K562 (cell line): ENCODE measurements at regions not wholly inside any gene's neighbourhood (a gene's known extent, or its start where the extent isn't known, plus 50 kb on each side); places are given as distances from the start of the nearest gene placed in this dataset.

Source experiments
- ATAC-seq: fragments of 200-7000 bp; cut with Tn5 transposase; 3 replicates; pipeline ENCODE4 v1.9.1; 2020; ENCODE audit warnings: moderate library complexity
- BruUV-seq: library from RNA; stranded (reverse); fragments of 400-500 nt; replicated peaks from 2 replicates; lab custom pipeline; 2021; lab: Mats Ljungman, UMichigan
- CTCF ChIA-PET: fragments of 300-600 bp; formaldehyde crosslinking; extraction: SDS; loops from one replicate; lab custom pipeline; 2021; ENCODE audit warnings: low intra/inter-chr PET ratio; lab: Yijun Ruan, JAX
- POLR2A ChIA-PET: fragments of 300-600, 350-650 bp; sonication (Branson Sonifier 250); formaldehyde crosslinking; extraction: SDS; loops from one replicate; lab custom pipeline; 2021; ENCODE audit warnings: antibody characterized with exemption, inconsistent platforms; lab: Yijun Ruan, JAX
- DNase-seq, 4 experiments: peaks; one replicate each; pipeline versions ENCODE4 v3.0.0 to v3.0.0-alpha.2; 2011 to 2018; ENCODE audit warnings: low spot score in 3 of 4, mixed read lengths in 3 of 4; ENCODE audit errors: extremely low read depth in 1 of 4
- FAIRE-seq: peaks from 2 replicates; lab custom pipeline; 2011; peaks lifted over from hg19 to GRCh38; lab: Jason Lieb, UNC
- H2AFZ ChIP-seq: 2 replicates; pipeline ENCODE4 v1.6.0; 2011; ENCODE audit warnings: low read depth, low read length, control low read depth, inconsistent platforms
- H3K27ac ChIP-seq: fragments of 200-600 bp; 3 replicates; pipeline ENCODE4 v1.8.0; 2011; ENCODE audit warnings: low read depth, mild to moderate bottlenecking, control low read depth, inconsistent platforms, low read length, moderate library complexity, mixed read lengths; ENCODE audit errors: extremely low read depth
- H3K27me3 ChIP-seq, 2 experiments: fragments of 300-600 bp in 1 of 2; 2 replicates in 1 of 2; 3 replicates in 1 of 2; pipeline versions ENCODE4 v1.6.0 to v1.8.0; 2011; ENCODE audit warnings: inconsistent platforms in 2 of 2, low read length in 2 of 2, mild to moderate bottlenecking in 1 of 2, mixed read lengths in 1 of 2, moderate library complexity in 1 of 2; ENCODE audit not compliant: control insufficient read depth in 2 of 2, insufficient read depth in 2 of 2
- H3K36me3 ChIP-seq: fragments of 300-600 bp; 3 replicates; pipeline ENCODE4 v1.8.0; 2011; ENCODE audit warnings: mild to moderate bottlenecking, low read length, inconsistent platforms; ENCODE audit not compliant: control insufficient read depth, insufficient read depth
- H3K4me1 ChIP-seq, 2 experiments: fragments of 200-600 bp in 1 of 2; replicated peaks in 1 of 2; 2 replicates in 1 of 2; 3 replicates in 1 of 2; pipeline versions ENCODE4 v1.5.1 to v1.8.0; 2011; ENCODE audit warnings: inconsistent platforms in 2 of 2, low read length in 2 of 2, mild to moderate bottlenecking in 1 of 2, mixed read lengths in 1 of 2, moderate library complexity in 1 of 2; ENCODE audit not compliant: control insufficient read depth in 2 of 2, insufficient read depth in 2 of 2
- H3K4me2 ChIP-seq: 2 replicates; pipeline ENCODE4 v1.6.1; 2011; ENCODE audit warnings: low read length, control low read depth, inconsistent platforms, mixed read lengths; ENCODE audit not compliant: insufficient read depth
- H3K4me3 ChIP-seq: fragments of 200-600 bp; sonication (generic), shearing (Covaris generic); 2 replicates; pipeline ENCODE4 v1.5.1; 2016; ENCODE audit warnings: control low read depth, inconsistent platforms
- H3K79me2 ChIP-seq: fragments of 200-600 bp; 3 replicates; pipeline ENCODE4 v1.8.0; 2011; ENCODE audit warnings: low read length, inconsistent platforms; ENCODE audit not compliant: control insufficient read depth, insufficient read depth
- H3K9ac ChIP-seq, 2 experiments: 2 replicates each; pipeline versions ENCODE4 v1.6.0 to v1.6.1; 2011; ENCODE audit warnings: low read depth in 2 of 2, low read length in 2 of 2, control low read depth in 1 of 2, inconsistent platforms in 1 of 2, mild to moderate bottlenecking in 1 of 2, mixed read lengths in 1 of 2; ENCODE audit not compliant: insufficient read depth in 1 of 2
- H3K9me1 ChIP-seq: one replicate; pipeline ENCODE4 v1.6.0; 2011; ENCODE audit warnings: inconsistent platforms, mild to moderate bottlenecking, low read length, moderate library complexity; ENCODE audit not compliant: control insufficient read depth, insufficient read depth
- H3K9me3 ChIP-seq: replicated peaks from 2 replicates; pipeline ENCODE4 v1.5.1; 2011; ENCODE audit warnings: low read depth, low read length, inconsistent platforms; ENCODE audit not compliant: control insufficient read depth, insufficient read depth
- H4K20me1 ChIP-seq: replicated peaks from 2 replicates; pipeline ENCODE4 v1.6.1; 2011; ENCODE audit warnings: low read length, inconsistent platforms, mixed read lengths; ENCODE audit not compliant: control insufficient read depth, insufficient read depth
- BRD4 ChIP-seq: fragments of 200-600 bp; sonication (generic); IDR thresholded peaks from 2 replicates; pipeline ENCODE4 v1.6.1; 2017; ENCODE audit warnings: inconsistent platforms
- FOSL1 ChIP-seq: fragments of 200-800 bp; sonication (Bioruptor generic); conservative IDR thresholded peaks from 2 replicates; pipeline ENCODE4 v1.6.1; 2016; ENCODE audit warnings: missing genetic modification characterization, missing compliant biosample characterization
- NCOA4 ChIP-seq: fragments of 450-650 bp; IDR thresholded peaks from 2 replicates; pipeline ENCODE4 v1.6.1; 2018; ENCODE audit warnings: mild to moderate bottlenecking; ENCODE audit not compliant: partially characterized antibody
- POLR3G ChIP-seq: IDR thresholded peaks from 2 replicates; pipeline ENCODE4 v1.6.1; 2011; ENCODE audit not compliant: insufficient read length, insufficient replicate concordance; ENCODE audit errors: extremely low read depth
- SRSF1 ChIP-seq: fragments of 200-400 bp; formaldehyde crosslinking; IDR thresholded peaks from 2 replicates; pipeline ENCODE4 v1.6.1; 2017; ENCODE audit warnings: mild to moderate bottlenecking, low read depth, low read length, moderate library complexity
- ZC3H11A ChIP-seq: IDR thresholded peaks from 2 replicates; pipeline ENCODE4 v1.6.1; 2012; ENCODE audit warnings: low read depth, low read length, improper control_type of control experiment
- ZNF133 ChIP-seq: fragments of 250-450 bp; sonication (Bioruptor Pico); IDR thresholded peaks from 2 replicates; pipeline ENCODE4 v1.4.0; 2020; ENCODE audit warnings: mild to moderate bottlenecking
- ZNF512 ChIP-seq: IDR thresholded peaks from 2 replicates; pipeline ENCODE4 v1.6.1; 2016; ENCODE audit warnings: missing genetic modification characterization, missing compliant biosample characterization
- WGBS: fragments of 100-300 bp; shearing (Covaris generic); methylation state at CpG from one replicate; pipeline ENCODE4 v1.1.6; 2016; ENCODE audit warnings: low coverage, mixed read lengths; ENCODE audit not compliant: insufficient coverage; ENCODE audit errors: missing lambda C conversion rate; 5-methylcytosine and 5-hydroxymethylcytosine counted together
- in situ Hi-C: fragments of 300-500 bp; cut with MboI; formaldehyde crosslinking; loops from 4 replicates; pipeline ENCODE4 v1.15.0; 2018; ENCODE audit warnings: inconsistent platforms, mixed read lengths
- intact Hi-C: fragments of 100-400 bp; cut with micrococcal nuclease; formaldehyde crosslinking; loops from 2 replicates; pipeline ENCODE4 v1.14.2; 2022

DNA sequence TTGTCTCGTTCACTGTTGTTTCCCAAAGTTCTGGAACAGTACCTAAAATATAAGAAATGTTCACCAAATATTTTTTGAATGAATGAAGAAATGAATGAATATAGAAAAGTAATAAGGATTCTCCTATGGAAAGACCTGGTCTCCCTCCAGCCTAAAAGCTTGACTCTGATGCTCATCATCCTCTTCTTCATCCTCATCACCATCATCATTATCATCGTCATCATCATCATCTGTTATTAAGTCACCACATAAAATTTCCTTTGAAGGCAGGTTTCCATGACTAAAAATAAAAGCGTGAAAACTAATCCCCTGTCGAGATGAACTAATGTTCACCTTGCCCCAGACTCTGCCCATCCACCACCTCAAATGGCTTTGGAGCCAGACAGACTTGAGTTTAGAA is 181.4 kb upstream of the PRNP start (continued):
- TF ChIP-seq ZNF133 (CRISPR knock-in tag) (no peak), POLR3G (no peak), BRD4 (no peak)

DNA sequence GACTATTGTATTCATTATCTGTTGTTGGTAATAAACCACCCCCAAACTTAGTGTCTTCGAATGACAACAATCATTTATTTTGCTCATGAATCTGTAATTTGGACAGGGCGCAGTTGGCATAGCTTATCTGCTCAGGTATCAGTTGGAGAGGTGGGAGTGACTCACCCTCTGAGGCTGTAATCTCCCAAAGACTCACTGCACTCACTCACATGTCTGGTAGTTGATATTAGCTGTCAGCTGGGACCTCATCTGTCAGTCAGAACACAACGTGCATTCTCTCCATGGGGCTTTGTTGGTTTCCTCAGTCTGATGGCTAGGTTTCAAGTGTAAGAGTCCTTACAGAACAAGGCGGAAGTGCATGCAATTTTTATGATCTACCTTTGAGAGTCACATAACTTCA is 183.5 kb upstream of the PRNP start:
- DNase-seq (no peak), FAIRE-seq (no peak), ATAC-seq (no peak)
- Histone ChIP-seq H3K27me3 (no peaks in the 10 kb centered on the region), H3K79me2 (no peaks in the 10 kb centered on the region), H3K36me3 (no peaks in the 10 kb centered on the region), H3K9ac (no peak overlapping the region), H4K20me1 (no peaks in the 10 kb centered on the region), H3K4me1 (no peaks in the 10 kb centered on the region), H3K9me3 (no peaks in the 10 kb centered on the region)
- intact Hi-C loops (no loop called here), in situ Hi-C loops (no loop called here)
- no TSS peak for BruUV-seq
- CTCF ChIA-PET = no interaction called here
- WGBS = 2% methylated on average over 4 of the region's 4 CpGs
- TF ChIP-seq ZC3H11A (no peak), ZNF512 (tag) (no peak), NCOA4 (no peak), FOSL1 (tag) (peak; percentile 34; the same call in 1 of the 2 replicates), SRSF1 (no peak)
- TF ChIP-seq, all 486 proteins: peak for 1
- Histone ChIP-seq H3K4me3 (no peak overlapping the region), H3K27ac (no peak overlapping the region), H3K9me1 (no peaks in the 10 kb centered on the region), H3K4me2 (no peak overlapping the region), H2AFZ (no peak overlapping the region)
- POLR2A ChIA-PET = no interaction called here
